ENCODE measurements at regions not wholly inside any gene's neighbourhood (a gene's known extent, or its start where the extent isn't known, plus 50 kb on each side); places are given as distances from the start of the nearest gene placed in this dataset.

DNA sequence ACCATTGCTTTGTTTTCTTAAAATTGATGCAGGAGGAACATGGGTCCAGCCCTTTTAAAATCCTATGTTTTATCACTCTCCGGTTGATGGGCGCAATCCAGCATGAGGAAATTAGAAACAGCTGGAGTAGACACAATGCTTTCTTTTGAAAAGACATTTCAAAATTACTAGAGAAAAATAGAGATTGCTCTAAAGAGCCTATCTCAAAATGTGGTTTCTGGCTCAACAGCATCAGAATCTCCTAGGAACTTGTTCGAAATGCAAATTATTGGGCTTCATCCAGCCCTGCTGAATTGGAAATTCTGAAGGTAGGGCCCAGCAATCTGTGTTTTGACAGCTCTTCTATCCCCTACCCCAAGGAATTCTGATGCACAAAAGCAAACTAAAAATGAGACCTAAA is 190.8 kb upstream of the BMP2 start:
- TF ChIP-seq, protein P1, sequence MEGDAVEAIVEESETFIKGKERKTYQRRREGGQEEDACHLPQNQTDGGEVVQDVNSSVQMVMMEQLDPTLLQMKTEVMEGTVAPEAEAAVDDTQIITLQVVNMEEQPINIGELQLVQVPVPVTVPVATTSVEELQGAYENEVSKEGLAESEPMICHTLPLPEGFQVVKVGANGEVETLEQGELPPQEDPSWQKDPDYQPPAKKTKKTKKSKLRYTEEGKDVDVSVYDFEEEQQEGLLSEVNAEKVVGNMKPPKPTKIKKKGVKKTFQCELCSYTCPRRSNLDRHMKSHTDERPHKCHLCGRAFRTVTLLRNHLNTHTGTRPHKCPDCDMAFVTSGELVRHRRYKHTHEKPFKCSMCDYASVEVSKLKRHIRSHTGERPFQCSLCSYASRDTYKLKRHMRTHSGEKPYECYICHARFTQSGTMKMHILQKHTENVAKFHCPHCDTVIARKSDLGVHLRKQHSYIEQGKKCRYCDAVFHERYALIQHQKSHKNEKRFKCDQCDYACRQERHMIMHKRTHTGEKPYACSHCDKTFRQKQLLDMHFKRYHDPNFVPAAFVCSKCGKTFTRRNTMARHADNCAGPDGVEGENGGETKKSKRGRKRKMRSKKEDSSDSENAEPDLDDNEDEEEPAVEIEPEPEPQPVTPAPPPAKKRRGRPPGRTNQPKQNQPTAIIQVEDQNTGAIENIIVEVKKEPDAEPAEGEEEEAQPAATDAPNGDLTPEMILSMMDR (IDR thresholded peaks at IDR 0.05; ENCODE audit: low read depth, low read length, missing input control): no peak
- no peak for TF ChIP-seq RAD21 (IDR thresholded peaks at IDR 0.05)
- TF ChIP-seq YY1 (IDR thresholded peaks at IDR 0.05): no peak
- TF ChIP-seq SP1 (IDR thresholded peaks at IDR 0.05): no peak
- TF ChIP-seq EGR1 (IDR thresholded peaks at IDR 0.05; ENCODE audit: low read depth in 2 of 2): no peak
- TF ChIP-seq, protein P2, sequence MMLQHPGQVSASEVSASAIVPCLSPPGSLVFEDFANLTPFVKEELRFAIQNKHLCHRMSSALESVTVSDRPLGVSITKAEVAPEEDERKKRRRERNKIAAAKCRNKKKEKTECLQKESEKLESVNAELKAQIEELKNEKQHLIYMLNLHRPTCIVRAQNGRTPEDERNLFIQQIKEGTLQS (IDR thresholded peaks at IDR 0.05): no peak
- no peak for TF ChIP-seq HNF4G (IDR thresholded peaks at IDR 0.05)
- no peak for TF ChIP-seq TAF1 (conservative IDR thresholded peaks at IDR 0.05)
- TF ChIP-seq, protein P3, sequence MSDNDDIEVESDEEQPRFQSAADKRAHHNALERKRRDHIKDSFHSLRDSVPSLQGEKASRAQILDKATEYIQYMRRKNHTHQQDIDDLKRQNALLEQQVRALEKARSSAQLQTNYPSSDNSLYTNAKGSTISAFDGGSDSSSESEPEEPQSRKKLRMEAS (IDR thresholded peaks at IDR 0.05): no peak
- TF ChIP-seq JUND (IDR thresholded peaks at IDR 0.05): no peak
- TF ChIP-seq HNF4A (conservative IDR thresholded peaks at IDR 0.05): no peak
- TF ChIP-seq RXRA (IDR thresholded peaks at IDR 0.05): no peak
